Keratinocyte (primary cell): ENCODE measurements at regions not wholly inside any gene's neighbourhood (a gene's known extent, or its start where the extent isn't known, plus 50 kb on each side); places are given as distances from the start of the nearest gene placed in this dataset.

Experiments
- DNase-seq: peaks from one replicate; pipeline ENCODE4 v3.0.0-alpha.2; 2011; ENCODE audit warnings: low read depth, missing footprints, low spot score
- FAIRE-seq: peaks from 2 replicates; lab custom pipeline; 2011; peaks lifted over from hg19 to GRCh38; lab: Jason Lieb, UNC
- H2AFZ ChIP-seq: 2 replicates; pipeline ENCODE4 v1.6.0; 2012; ENCODE audit warnings: low read length, control low read depth, inconsistent platforms; ENCODE audit not compliant: control insufficient read depth
- H3K27ac ChIP-seq: 2 replicates; pipeline ENCODE4 v1.5.1; 2011; ENCODE audit warnings: low read length; ENCODE audit not compliant: control insufficient read depth, insufficient read depth
- H3K27me3 ChIP-seq: 3 replicates; pipeline ENCODE4 v1.6.0; 2011; ENCODE audit warnings: low read length; ENCODE audit not compliant: control insufficient read depth, insufficient read depth; ENCODE audit errors: extremely low read depth
- H3K36me3 ChIP-seq, 2 experiments: 2 replicates in 1 of 2; 3 replicates in 1 of 2; pipeline ENCODE4 v1.5.1; 2011; ENCODE audit warnings: low read length in 2 of 2, mild to moderate bottlenecking in 1 of 2; ENCODE audit not compliant: control insufficient read depth in 2 of 2, insufficient read depth in 2 of 2; ENCODE audit errors: extremely low read depth in 1 of 2
- H3K4me1 ChIP-seq: 3 replicates; pipeline ENCODE4 v1.5.1; 2011; ENCODE audit warnings: low read length; ENCODE audit not compliant: control insufficient read depth, insufficient read depth; ENCODE audit errors: extremely low read depth
- H3K4me2 ChIP-seq: 3 replicates; pipeline ENCODE4 v1.6.0; 2011; ENCODE audit warnings: low read depth, low read length; ENCODE audit not compliant: control insufficient read depth, insufficient read depth; ENCODE audit errors: extremely low read depth
- H3K4me3 ChIP-seq, 3 experiments: fragments of 200-600 bp in 1 of 3; sonication (generic) in 1 of 3; 2 replicates in 2 of 3; 3 replicates in 1 of 3; pipeline ENCODE4 v1.5.1; 2011 to 2016; ENCODE audit warnings: low read length in 3 of 3, mild to moderate bottlenecking in 3 of 3, control low read depth in 2 of 3, inconsistent platforms in 1 of 3, low read depth in 1 of 3, mixed read lengths in 1 of 3, mixed run types in 1 of 3, moderate library complexity in 1 of 3; ENCODE audit not compliant: control insufficient read depth in 2 of 3, insufficient read depth in 2 of 3; ENCODE audit errors: extremely low read depth in 1 of 3
- H3K79me2 ChIP-seq: 2 replicates; pipeline ENCODE4 v1.6.0; 2012; ENCODE audit warnings: low read length; ENCODE audit not compliant: control insufficient read depth, insufficient read depth
- H3K9ac ChIP-seq: 3 replicates; pipeline ENCODE4 v1.6.0; 2011; ENCODE audit warnings: low read length; ENCODE audit not compliant: control insufficient read depth, insufficient read depth; ENCODE audit errors: extremely low read depth
- H3K9me1 ChIP-seq: 3 replicates; pipeline ENCODE4 v1.6.0; 2011; ENCODE audit warnings: low read length; ENCODE audit not compliant: control insufficient read depth, insufficient read depth; ENCODE audit errors: extremely low read depth
- H3K9me3 ChIP-seq: 2 replicates; pipeline ENCODE4 v1.5.1; 2012; ENCODE audit warnings: low read depth, low read length; ENCODE audit not compliant: control insufficient read depth
- H4K20me1 ChIP-seq: 3 replicates; pipeline ENCODE4 v1.6.0; 2011; ENCODE audit warnings: low read length; ENCODE audit not compliant: control insufficient read depth, insufficient read depth; ENCODE audit errors: extremely low read depth
- CTCF ChIP-seq, 3 experiments: IDR thresholded peaks in 1 of 3; conservative IDR thresholded peaks in 1 of 3; optimal IDR thresholded peaks in 1 of 3; 2 replicates in 2 of 3; 3 replicates in 1 of 3; pipeline versions ENCODE3 to v1.5.1; 2011; ENCODE audit warnings: low read length in 3 of 3, mild to moderate bottlenecking in 3 of 3, moderate library complexity in 2 of 3, control low read depth in 1 of 3, inconsistent platforms in 1 of 3; ENCODE audit not compliant: insufficient read depth in 2 of 3; ENCODE audit errors: extremely low read depth in 1 of 3
- EZH2 ChIP-seq: IDR thresholded peaks from one replicate; pipeline ENCODE4 v1.6.1; 2012; ENCODE audit warnings: inconsistent platforms, mild to moderate bottlenecking, low read length, moderate library complexity
- dilution Hi-C: fragments of 300-500 bp; cut with MboI; formaldehyde crosslinking; loops from one replicate; pipeline ENCODE4 v1.7.0; 2020; ENCODE audit warnings: low sequenced_read_pairs; ENCODE audit not compliant: extremely low pct_ligation_motif_present

GRCh38 chr2:142721015-142721414, 156.4 kb upstream of the KYNU start:
- H3K27me3 ChIP-seq = no peaks in the 10 kb centered on the region
- TF ChIP-seq CTCF (optimal IDR thresholded peaks at IDR 0.05 in 1 of 3, IDR thresholded peaks at IDR 0.05 in 1 of 3, conservative IDR thresholded peaks at IDR 0.05 in 1 of 3; ENCODE audit: extremely low read depth in 1 of 3, insufficient read depth in 2 of 3, low read length in 3 of 3) = no peak
- no peak for TF ChIP-seq EZH2
- H3K9ac ChIP-seq = no peak overlapping the region
- H3K4me3 ChIP-seq = no peak overlapping the region
- no peak overlapping the region for H3K27ac ChIP-seq
- H3K9me1 ChIP-seq = no peaks in the 10 kb centered on the region
- no peaks in the 10 kb centered on the region for H4K20me1 ChIP-seq
- no peaks in the 10 kb centered on the region for H3K36me3 ChIP-seq
- no peak overlapping the region for H3K4me2 ChIP-seq
- FAIRE-seq = no peak
- no peaks in the 10 kb centered on the region for H3K79me2 ChIP-seq
- no peak for DNase-seq
- no peak overlapping the region for H2AFZ ChIP-seq
- H3K4me1 ChIP-seq = no peaks in the 10 kb centered on the region
- dilution Hi-C loops = no loop called here
- no peaks in the 10 kb centered on the region for H3K9me3 ChIP-seq

- FAIRE-seq (no peak), DNase-seq (no peak)
- H3K9me3 ChIP-seq = no peaks in the 10 kb centered on the region
- H3K4me2 ChIP-seq = no peak overlapping the region
- no peaks in the 10 kb centered on the region for H3K4me1 ChIP-seq
- dilution Hi-C loops = no loop called here
- H3K9ac ChIP-seq = no peak overlapping the region
- H3K79me2 ChIP-seq = no peaks in the 10 kb centered on the region
- no peak overlapping the region for H2AFZ ChIP-seq
- no peak overlapping the region for H3K27ac ChIP-seq
- H3K36me3 ChIP-seq = no peaks in the 10 kb centered on the region
- no peaks in the 10 kb centered on the region for H3K27me3 ChIP-seq
- H4K20me1 ChIP-seq = no peaks in the 10 kb centered on the region
- H3K4me3 ChIP-seq = no peak overlapping the region
- TF ChIP-seq CTCF (optimal IDR thresholded peaks at IDR 0.05 in 1 of 3, IDR thresholded peaks at IDR 0.05 in 1 of 3, conservative IDR thresholded peaks at IDR 0.05 in 1 of 3; ENCODE audit: extremely low read depth in 1 of 3, insufficient read depth in 2 of 3, low read length in 3 of 3) = no peak
- TF ChIP-seq EZH2 = no peak
- no peaks in the 10 kb centered on the region for H3K9me1 ChIP-seq
Measured at GRCh38 chr2:142718576-142719155, 158.8 kb upstream of the KYNU start.
